ENCODE measurements at regions not wholly inside any gene's neighbourhood (a gene's known extent, or its start where the extent isn't known, plus 50 kb on each side); places are given as distances from the start of the nearest gene placed in this dataset.

GRCh38 chr9:84463272-84463671 is 122.7 kb upstream of the SLC28A3 start:
- no peak for TF ChIP-seq CTCF (conservative IDR thresholded peaks at IDR 0.05; ENCODE audit: control insufficient read depth, insufficient read depth, low read depth, low read length)
- no peak overlapping the region for H3K4me3 ChIP-seq (ENCODE audit: control insufficient read depth, low read depth, low read length)
- DNase-seq (ENCODE audit: low read depth), result no peak

GRCh38 chr9:84466580-84467285 is 126.2 kb upstream of the SLC28A3 start:
- DNase-seq (ENCODE audit: low read depth), result no peak
- no peak overlapping the region for H3K4me3 ChIP-seq (ENCODE audit: control insufficient read depth, low read depth, low read length)
- TF ChIP-seq CTCF (conservative IDR thresholded peaks at IDR 0.05; ENCODE audit: control insufficient read depth, insufficient read depth, low read depth, low read length), result no peak

- no peak for TF ChIP-seq CTCF (conservative IDR thresholded peaks at IDR 0.05; ENCODE audit: control insufficient read depth, insufficient read depth, low read depth, low read length)
- no peak overlapping the region for H3K4me3 ChIP-seq (ENCODE audit: control insufficient read depth, low read depth, low read length)
- DNase-seq (ENCODE audit: low read depth), result no peak
Measured at GRCh38 chr9:84471816-84472215, 131.3 kb upstream of the SLC28A3 start.

GRCh38 chr9:84478996-84479395 is 138.4 kb upstream of the SLC28A3 start:
- no peak for DNase-seq (ENCODE audit: low read depth)
- TF ChIP-seq CTCF (conservative IDR thresholded peaks at IDR 0.05; ENCODE audit: control insufficient read depth, insufficient read depth, low read depth, low read length), result no peak
- H3K4me3 ChIP-seq (ENCODE audit: control insufficient read depth, low read depth, low read length), result no peak overlapping the region

- DNase-seq (ENCODE audit: low read depth), result no peak
- no peak for TF ChIP-seq CTCF (conservative IDR thresholded peaks at IDR 0.05; ENCODE audit: control insufficient read depth, insufficient read depth, low read depth, low read length)
- H3K4me3 ChIP-seq (ENCODE audit: control insufficient read depth, low read depth, low read length), result no peak overlapping the region
Measured at GRCh38 chr9:84480071-84480470, 139.5 kb upstream of the SLC28A3 start.

GRCh38 chr9:84481231-84481630 is 140.7 kb upstream of the SLC28A3 start:
- no peak overlapping the region for H3K4me3 ChIP-seq (ENCODE audit: control insufficient read depth, low read depth, low read length)
- no peak for TF ChIP-seq CTCF (conservative IDR thresholded peaks at IDR 0.05; ENCODE audit: control insufficient read depth, insufficient read depth, low read depth, low read length)

More at GRCh38 chr9:84481231-84481630, 140.7 kb upstream of the SLC28A3 start:
- DNase-seq (ENCODE audit: low read depth), result no peak

All from fibroblast of mammary gland (primary cell).